ENCODE measurements at regions not wholly inside any gene's neighbourhood (a gene's known extent, or its start where the extent isn't known, plus 50 kb on each side); places are given as distances from the start of the nearest gene placed in this dataset.

GRCh38 chr2:103402336-103402735, 640.5 kb downstream of the TMEM182 start:
- TF ChIP-seq CTCF (conservative IDR thresholded peaks at IDR 0.05; ENCODE audit: low read depth, low read length) (no peak), EZH2 (IDR thresholded peaks at IDR 0.05; ENCODE audit: borderline replicate concordance, low read depth, low read length, poor library complexity, severe bottlenecking) (no peak)
